WTC11 (cell line): ENCODE measurements at regions not wholly inside any gene's neighbourhood (a gene's known extent, or its start where the extent isn't known, plus 50 kb on each side); places are given as distances from the start of the nearest gene placed in this dataset.
"Not testable (repeated sequence)": the region's sequence is repeated elsewhere in the genome, so short reads cannot be mapped to it uniquely, and the experiment has no call there.

Experiments
- RORB ChIP-seq: fragments of 250-450 bp; sonication (Bioruptor Pico); IDR thresholded peaks from 2 replicates; pipeline ENCODE4 v1.9.0; 2021; ENCODE audit warnings: mild to moderate bottlenecking
- TP53 ChIP-seq: sonication (generic); formaldehyde crosslinking; IDR thresholded peaks from 2 replicates; pipeline ENCODE4 v1.8.1; 2023; ENCODE audit warnings: mild to moderate bottlenecking, missing genetic modification reagents
- TF ChIP-seq, protein P1 (sequence below): fragments of 200-600 bp; IDR thresholded peaks from 2 replicates; pipeline ENCODE4 v1.8.0; 2022; ENCODE audit warnings: antibody characterized with exemption

DNA sequence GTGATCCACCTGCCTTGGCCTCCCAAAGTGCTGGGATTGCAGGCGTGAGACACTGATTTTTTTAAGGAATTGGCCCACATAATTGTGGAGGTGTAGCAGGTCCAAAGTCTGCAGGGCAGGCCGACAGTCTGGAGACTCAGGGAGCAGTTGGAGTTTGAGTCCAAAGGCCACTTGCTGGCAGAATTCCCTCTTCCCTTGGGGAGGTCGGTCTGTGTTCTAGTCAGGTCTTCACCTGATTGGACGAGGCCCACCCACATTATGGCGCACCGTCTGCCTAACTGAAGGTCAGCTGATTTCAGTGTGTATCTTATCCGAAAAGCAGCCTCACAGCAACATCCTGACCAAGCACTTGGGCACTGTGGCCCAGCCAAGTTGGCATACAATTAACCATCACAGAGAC, 162.1 kb upstream of the FOXD4L5 start:
- TF ChIP-seq RORB; TP53 (CRISPR knock-in tag): not testable (repeated sequence)
- TF ChIP-seq, protein P1, sequence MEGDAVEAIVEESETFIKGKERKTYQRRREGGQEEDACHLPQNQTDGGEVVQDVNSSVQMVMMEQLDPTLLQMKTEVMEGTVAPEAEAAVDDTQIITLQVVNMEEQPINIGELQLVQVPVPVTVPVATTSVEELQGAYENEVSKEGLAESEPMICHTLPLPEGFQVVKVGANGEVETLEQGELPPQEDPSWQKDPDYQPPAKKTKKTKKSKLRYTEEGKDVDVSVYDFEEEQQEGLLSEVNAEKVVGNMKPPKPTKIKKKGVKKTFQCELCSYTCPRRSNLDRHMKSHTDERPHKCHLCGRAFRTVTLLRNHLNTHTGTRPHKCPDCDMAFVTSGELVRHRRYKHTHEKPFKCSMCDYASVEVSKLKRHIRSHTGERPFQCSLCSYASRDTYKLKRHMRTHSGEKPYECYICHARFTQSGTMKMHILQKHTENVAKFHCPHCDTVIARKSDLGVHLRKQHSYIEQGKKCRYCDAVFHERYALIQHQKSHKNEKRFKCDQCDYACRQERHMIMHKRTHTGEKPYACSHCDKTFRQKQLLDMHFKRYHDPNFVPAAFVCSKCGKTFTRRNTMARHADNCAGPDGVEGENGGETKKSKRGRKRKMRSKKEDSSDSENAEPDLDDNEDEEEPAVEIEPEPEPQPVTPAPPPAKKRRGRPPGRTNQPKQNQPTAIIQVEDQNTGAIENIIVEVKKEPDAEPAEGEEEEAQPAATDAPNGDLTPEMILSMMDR, result not testable (repeated sequence)
